MM.1S (cell line): ENCODE measurements at regions not wholly inside any gene's neighbourhood (a gene's known extent, or its start where the extent isn't known, plus 50 kb on each side); places are given as distances from the start of the nearest gene placed in this dataset.

Source experiments
- DNase-seq: peaks from one replicate; pipeline ENCODE4 v3.0.0-alpha.2; 2015
- H2AFZ ChIP-seq: fragments of 300-600 bp; sonication (generic); 2 replicates; pipeline ENCODE4 v1.6.0; 2016; ENCODE audit warnings: antibody characterized with exemption, low read length
- H3F3A ChIP-seq: fragments of 300-600 bp; sonication (generic); 2 replicates; pipeline ENCODE4 v1.6.1; 2016; ENCODE audit warnings: mild to moderate bottlenecking, antibody characterized with exemption, low read length, moderate library complexity, mixed read lengths; ENCODE audit not compliant: insufficient read depth
- H3K27ac ChIP-seq: fragments of 300-600 bp; sonication (generic); 2 replicates; pipeline ENCODE4 v1.5.1; 2016; ENCODE audit warnings: mild to moderate bottlenecking, low read length
- H3K27me3 ChIP-seq: fragments of 300-600 bp; sonication (generic); replicated peaks from 2 replicates; pipeline ENCODE4 v1.6.0; 2016; ENCODE audit warnings: low read length; ENCODE audit not compliant: insufficient read depth
- H3K36me3 ChIP-seq: fragments of 300-600 bp; sonication (generic); replicated peaks from 2 replicates; pipeline ENCODE4 v1.6.1; 2016; ENCODE audit warnings: mild to moderate bottlenecking, low read length, mixed read lengths; ENCODE audit not compliant: insufficient read depth
- H3K4me1 ChIP-seq: fragments of 300-600 bp; sonication (generic); 2 replicates; pipeline ENCODE4 v1.6.1; 2016; ENCODE audit warnings: low read length, mixed read lengths
- H3K4me2 ChIP-seq: fragments of 300-600 bp; sonication (generic); 2 replicates; pipeline ENCODE4 v1.6.0; 2016; ENCODE audit warnings: low read depth, low read length
- H3K4me3 ChIP-seq: fragments of 300-600 bp; sonication (generic); 2 replicates; pipeline ENCODE4 v1.5.1; 2016; ENCODE audit warnings: low read length, mixed read lengths
- H3K79me2 ChIP-seq: fragments of 300-600 bp; sonication (generic); 2 replicates; pipeline ENCODE4 v1.6.1; 2016; ENCODE audit warnings: mixed run types, low read length, mixed read lengths
- H3K9ac ChIP-seq: fragments of 300-600 bp; sonication (generic); 2 replicates; pipeline ENCODE4 v1.6.1; 2016; ENCODE audit warnings: low read length, mixed read lengths
- H3K9me2 ChIP-seq: fragments of 300-600 bp; sonication (generic); replicated peaks from 2 replicates; pipeline ENCODE4 v1.6.1; 2016; ENCODE audit warnings: mild to moderate bottlenecking, low read length, mixed read lengths; ENCODE audit not compliant: insufficient read depth
- H3K9me3 ChIP-seq: fragments of 300-600 bp; sonication (generic); replicated peaks from 2 replicates; pipeline ENCODE4 v1.6.1; 2016; ENCODE audit warnings: mild to moderate bottlenecking, low read length, mixed read lengths; ENCODE audit not compliant: insufficient read depth
- H4K20me1 ChIP-seq: fragments of 300-600 bp; sonication (generic); 2 replicates; pipeline ENCODE4 v1.6.1; 2016; ENCODE audit warnings: mild to moderate bottlenecking, low read length, moderate library complexity, mixed read lengths; ENCODE audit not compliant: insufficient read depth
- EZH2 ChIP-seq: fragments of 300-600 bp; sonication (generic); optimal IDR thresholded peaks from 2 replicates; pipeline ENCODE3; 2017; ENCODE audit warnings: low read depth, mild to moderate bottlenecking, antibody characterized with exemption, low read length, mixed read lengths
- EZH2phosphoT487 ChIP-seq: fragments of 300-600 bp; sonication (generic); IDR thresholded peaks from 2 replicates; pipeline ENCODE4 v1.6.1; 2018; ENCODE audit warnings: antibody characterized with exemption, low read length
- TF ChIP-seq, protein P1 (sequence below): fragments of 300-600 bp; sonication (generic); IDR thresholded peaks from 2 replicates; pipeline ENCODE4 v1.5.1; 2016; ENCODE audit warnings: antibody characterized with exemption, low read length, mixed read lengths

DNA sequence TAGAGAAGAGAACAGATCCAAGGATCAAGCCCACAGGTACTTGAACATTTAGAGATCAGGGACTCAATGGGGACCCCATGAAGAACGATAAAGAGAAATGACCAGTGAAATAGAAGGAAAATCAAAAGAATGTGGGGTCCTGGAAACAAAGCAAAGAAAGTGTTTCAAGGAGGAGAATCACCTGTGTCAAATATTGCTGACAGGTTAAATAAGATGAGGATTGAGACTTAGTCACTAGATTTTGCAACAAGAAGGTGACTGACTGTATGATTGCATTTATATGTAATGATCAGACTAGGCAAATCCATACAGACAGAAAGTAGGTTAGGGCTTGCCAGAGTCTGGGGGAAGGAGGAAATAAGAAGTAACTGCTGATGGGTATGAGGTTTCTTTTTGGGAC is 254.9 kb upstream of the NPY start:
- no peak for DNase-seq
- Histone ChIP-seq H3K9ac (no peak overlapping the region), H3K27ac (no peak overlapping the region), H2AFZ (no peak overlapping the region), H3K9me2 (no peaks in the 10 kb centered on the region), H3K4me2 (no peak overlapping the region), H3K9me3 (no peaks in the 10 kb centered on the region), H3K79me2 (no peaks in the 10 kb centered on the region), H3K27me3 (no peaks in the 10 kb centered on the region), H4K20me1 (no peaks in the 10 kb centered on the region), H3K4me1 (no peaks in the 10 kb centered on the region), H3K36me3 (no peaks in the 10 kb centered on the region), H3K4me3 (no peak overlapping the region), H3F3A (no peaks in the 10 kb centered on the region)
- no peak for TF ChIP-seq EZH2
- no peak for TF ChIP-seq EZH2phosphoT487
- TF ChIP-seq, protein P1, sequence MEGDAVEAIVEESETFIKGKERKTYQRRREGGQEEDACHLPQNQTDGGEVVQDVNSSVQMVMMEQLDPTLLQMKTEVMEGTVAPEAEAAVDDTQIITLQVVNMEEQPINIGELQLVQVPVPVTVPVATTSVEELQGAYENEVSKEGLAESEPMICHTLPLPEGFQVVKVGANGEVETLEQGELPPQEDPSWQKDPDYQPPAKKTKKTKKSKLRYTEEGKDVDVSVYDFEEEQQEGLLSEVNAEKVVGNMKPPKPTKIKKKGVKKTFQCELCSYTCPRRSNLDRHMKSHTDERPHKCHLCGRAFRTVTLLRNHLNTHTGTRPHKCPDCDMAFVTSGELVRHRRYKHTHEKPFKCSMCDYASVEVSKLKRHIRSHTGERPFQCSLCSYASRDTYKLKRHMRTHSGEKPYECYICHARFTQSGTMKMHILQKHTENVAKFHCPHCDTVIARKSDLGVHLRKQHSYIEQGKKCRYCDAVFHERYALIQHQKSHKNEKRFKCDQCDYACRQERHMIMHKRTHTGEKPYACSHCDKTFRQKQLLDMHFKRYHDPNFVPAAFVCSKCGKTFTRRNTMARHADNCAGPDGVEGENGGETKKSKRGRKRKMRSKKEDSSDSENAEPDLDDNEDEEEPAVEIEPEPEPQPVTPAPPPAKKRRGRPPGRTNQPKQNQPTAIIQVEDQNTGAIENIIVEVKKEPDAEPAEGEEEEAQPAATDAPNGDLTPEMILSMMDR = no peak

DNA sequence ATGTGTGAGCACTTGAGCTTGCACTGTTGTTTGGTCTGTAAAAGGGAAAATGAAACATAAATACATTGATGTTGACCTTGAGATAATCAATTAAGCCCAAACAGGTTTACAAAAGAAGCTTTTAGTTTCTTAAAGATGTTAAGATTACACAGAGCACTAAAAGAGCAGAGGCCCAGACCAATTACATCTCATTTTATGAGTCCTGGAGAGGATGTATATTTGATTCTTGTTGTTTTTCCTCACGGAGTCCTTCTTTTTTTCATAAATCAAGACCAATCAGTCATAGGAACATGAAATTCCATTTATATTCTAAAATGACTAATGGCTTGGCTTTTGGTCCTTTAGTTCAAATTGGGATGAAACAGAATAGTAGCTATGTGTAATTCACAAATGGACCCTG is 249.7 kb upstream of the NPY start:
- Histone ChIP-seq H3K27ac (no peak overlapping the region), H3K9me2 (no peaks in the 10 kb centered on the region), H3K9ac (no peak overlapping the region), H3K4me2 (no peak overlapping the region), H3F3A (no peaks in the 10 kb centered on the region), H3K9me3 (no peaks in the 10 kb centered on the region), H3K36me3 (no peaks in the 10 kb centered on the region), H3K4me1 (no peaks in the 10 kb centered on the region), H3K27me3 (no peaks in the 10 kb centered on the region), H2AFZ (no peak overlapping the region), H3K4me3 (no peak overlapping the region), H3K79me2 (no peaks in the 10 kb centered on the region), H4K20me1 (no peaks in the 10 kb centered on the region)
- TF ChIP-seq, protein P1 = no peak
- TF ChIP-seq EZH2phosphoT487 = no peak
- no peak for TF ChIP-seq EZH2
- no peak for DNase-seq

DNA sequence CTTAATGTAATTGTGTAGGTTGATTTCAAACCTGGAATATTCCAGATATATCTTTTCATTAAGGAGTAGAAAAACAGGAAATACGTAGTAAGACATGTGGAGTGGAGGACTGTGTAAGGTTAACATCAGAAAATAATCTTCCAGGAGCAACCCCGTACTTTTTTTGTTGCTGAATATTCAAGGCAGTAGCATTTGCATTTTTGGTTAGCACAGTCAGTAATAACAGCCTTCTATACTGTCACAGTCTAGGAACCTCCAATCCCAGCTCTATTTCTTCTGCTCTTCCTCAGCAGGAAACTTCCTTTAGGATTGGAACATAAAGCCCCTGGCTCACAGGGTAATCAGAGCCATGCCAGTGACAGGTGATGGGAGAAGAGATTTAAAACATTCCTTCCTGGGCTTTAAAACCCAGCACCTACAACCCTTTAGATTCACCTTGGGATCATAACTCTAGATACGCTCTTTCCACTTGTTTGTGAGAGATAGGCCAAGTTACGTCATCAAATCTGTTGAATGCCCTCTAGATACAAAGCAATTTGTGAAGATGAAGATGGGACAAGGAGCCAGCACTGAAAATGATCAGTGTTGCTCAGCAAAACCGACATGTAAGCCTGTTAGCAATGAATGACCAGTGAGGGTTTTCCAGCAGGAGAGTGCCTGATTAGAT is 248.5 kb upstream of the NPY start:
- Histone ChIP-seq H3K9me2 (no peaks in the 10 kb centered on the region), H3K9me3 (no peaks in the 10 kb centered on the region), H3K27me3 (no peaks in the 10 kb centered on the region), H4K20me1 (no peaks in the 10 kb centered on the region), H3K27ac (no peak overlapping the region), H3K36me3 (no peaks in the 10 kb centered on the region), H3K4me3 (no peak overlapping the region), H3K9ac (no peak overlapping the region), H3K4me2 (no peak overlapping the region), H2AFZ (no peak overlapping the region), H3K4me1 (no peaks in the 10 kb centered on the region), H3F3A (no peaks in the 10 kb centered on the region), H3K79me2 (no peaks in the 10 kb centered on the region)
- no peak for DNase-seq
- TF ChIP-seq, protein P1 = no peak
- TF ChIP-seq EZH2 (no peak), EZH2phosphoT487 (no peak)
